B cell (primary cell): ENCODE measurements at regions not wholly inside any gene's neighbourhood (a gene's known extent, or its start where the extent isn't known, plus 50 kb on each side); places are given as distances from the start of the nearest gene placed in this dataset.

Experiments
- ATAC-seq: fragments of 200-7000 bp; cut with Tn5 transposase; one replicate; pipeline ENCODE4 v1.10.0; 2021; ENCODE audit warnings: low read depth, mild to moderate bottlenecking, moderate number of reproducible peaks, moderate library complexity
- CTCF ChIA-PET: fragments of 350-600 bp; sonication (Branson Sonifier 250); formaldehyde crosslinking; loops from one replicate; lab custom pipeline; 2021; ENCODE audit warnings: antibody characterized with exemption, inconsistent platforms; lab: Charles Lee
- POLR2A ChIA-PET: fragments of 350-600 bp; sonication (Branson Sonifier 250); formaldehyde crosslinking; loops from one replicate; lab custom pipeline; 2021; ENCODE audit warnings: antibody characterized with exemption; lab: Charles Lee
- DNase-seq: peaks from one replicate; pipeline ENCODE4 v3.0.0; 2013
- H2AFZ ChIP-seq: 2 replicates; pipeline ENCODE4 v1.6.1; 2012; ENCODE audit warnings: mild to moderate bottlenecking, low read depth, low read length; ENCODE audit not compliant: insufficient read depth, poor library complexity, severe bottlenecking
- H3K27ac ChIP-seq, 2 donors: 1 replicate in 1 of 2; 2 replicates in 1 of 2; pipeline ENCODE4 v1.5.1; 2012 to 2013; ENCODE audit warnings: low read length in 2 of 2, mild to moderate bottlenecking in 2 of 2, moderate library complexity in 1 of 2
- H3K27me3 ChIP-seq, 4 experiments: fragments of 200-600 bp in 1 of 4; sonication (generic) in 1 of 4; replicated peaks in 1 of 4; 1 replicate in 2 of 4; 2 replicates in 2 of 4; pipeline versions ENCODE4 v1.6.1 to v1.7.0; 2013 to 2016; ENCODE audit warnings: low read length in 3 of 4, mild to moderate bottlenecking in 2 of 4, mixed read lengths in 1 of 4, moderate library complexity in 1 of 4; ENCODE audit not compliant: insufficient read depth in 4 of 4, control insufficient read depth in 3 of 4; ENCODE audit errors: control extremely low read depth in 1 of 4
- H3K36me3 ChIP-seq, 2 experiments: replicated peaks in 1 of 2; 1 replicate in 1 of 2; 2 replicates in 1 of 2; pipeline versions ENCODE4 v1.6.1 to v1.7.1; 2013; ENCODE audit warnings: low read length in 1 of 2; ENCODE audit not compliant: insufficient read depth in 2 of 2, control insufficient read depth in 1 of 2; ENCODE audit errors: control extremely low read depth in 1 of 2, extremely low read depth in 1 of 2
- H3K4me1 ChIP-seq, 2 donors: fragments of 200-600 bp in 1 of 2; sonication (generic) in 1 of 2; 1 replicate in 1 of 2; 2 replicates in 1 of 2; pipeline versions ENCODE4 v1.5.1 to v1.6.1; 2013 to 2017; ENCODE audit warnings: low read length in 2 of 2; ENCODE audit not compliant: control insufficient read depth in 2 of 2, insufficient read depth in 2 of 2
- H3K4me2 ChIP-seq: replicated peaks from 2 replicates; pipeline ENCODE3; 2012; ENCODE audit warnings: mild to moderate bottlenecking, low read depth, low read length; ENCODE audit not compliant: poor library complexity, severe bottlenecking
- H3K4me3 ChIP-seq, 5 experiments: fragments of 200-600 bp in 1 of 5; sonication (generic) in 1 of 5; 1 replicate in 3 of 5; 2 replicates in 2 of 5; pipeline versions ENCODE4 v1.5.1 to v1.7.0; 2011 to 2016; ENCODE audit warnings: low read length in 4 of 5, mild to moderate bottlenecking in 4 of 5, low read depth in 2 of 5, control low read depth in 1 of 5, moderate library complexity in 1 of 5; ENCODE audit not compliant: insufficient read depth in 1 of 5; ENCODE audit errors: control extremely low read depth in 1 of 5, extremely low read depth in 1 of 5
- H3K79me2 ChIP-seq: fragments of 200-600 bp; sonication (generic); one replicate; pipeline ENCODE4 v1.6.0; 2016; ENCODE audit warnings: low read length; ENCODE audit not compliant: control insufficient read depth, insufficient read depth
- H3K9ac ChIP-seq: fragments of 200-600 bp; sonication (generic); 2 replicates; pipeline ENCODE4 v1.6.1; 2017; ENCODE audit warnings: mild to moderate bottlenecking, low read length, moderate library complexity
- H3K9me3 ChIP-seq, 3 donors: one replicate each; pipeline versions ENCODE4 v1.6.1 to v1.7.1; 2013; ENCODE audit warnings: low read length in 2 of 3; ENCODE audit not compliant: control insufficient read depth in 2 of 3, insufficient read depth in 1 of 3; ENCODE audit errors: control extremely low read depth in 1 of 3
- H4K20me1 ChIP-seq: 2 replicates; pipeline ENCODE4 v1.6.0; 2012; ENCODE audit warnings: mild to moderate bottlenecking, low read length; ENCODE audit not compliant: insufficient read depth, control insufficient read depth, poor library complexity, severe bottlenecking
- H3K27ac Mint-ChIP-seq: one replicate; pipeline ENCODE4 v1.8.0; 2021; ENCODE audit warnings: mixed read lengths
- H3K27me3 Mint-ChIP-seq: one replicate; pipeline ENCODE4 v1.8.0; 2021; ENCODE audit warnings: mixed read lengths
- H3K4me1 Mint-ChIP-seq: one replicate; pipeline ENCODE4 v1.8.0; 2021; ENCODE audit warnings: mixed read lengths
- H3K4me3 Mint-ChIP-seq: one replicate; pipeline ENCODE4 v1.8.0; 2021; ENCODE audit warnings: mixed read lengths
- H3K9me3 Mint-ChIP-seq: one replicate; pipeline ENCODE4 v1.8.0; 2022; ENCODE audit warnings: mixed read lengths; ENCODE audit not compliant: insufficient read depth
- CTCF ChIP-seq: fragments of 200-600 bp; IDR thresholded peaks from one replicate; pipeline ENCODE4 v1.8.0; 2022; ENCODE audit warnings: antibody characterized with exemption, mild to moderate bottlenecking
- EZH2 ChIP-seq: IDR thresholded peaks from 2 replicates; pipeline ENCODE4 v1.6.1; 2012; ENCODE audit warnings: borderline replicate concordance, low read depth, mild to moderate bottlenecking, moderate library complexity, low read length; ENCODE audit not compliant: insufficient read depth, poor library complexity, severe bottlenecking
- WGBS: methylation state at CpG from one replicate; pipeline ENCODE4 v1.1.5; 2013; ENCODE audit warnings: missing lambda C conversion rate; ENCODE audit not compliant: insufficient coverage; 5-methylcytosine and 5-hydroxymethylcytosine counted together
- intact Hi-C: fragments of 100-400 bp; cut with micrococcal nuclease; formaldehyde crosslinking; loops from one replicate; pipeline ENCODE4 v1.10.0; 2022

GRCh38 chr3:13192471-13193213 lies 119.4 kb upstream of the IQSEC1 start:
- peaks cover 47% of the 10 kb centered on the region for H3K27me3 Mint-ChIP-seq
- H3K27ac Mint-ChIP-seq: no peak overlapping the region
- WGBS: 83% methylated on average over 15 of the region's 16 CpGs

More at GRCh38 chr3:13192471-13193213, 119.4 kb upstream of the IQSEC1 start:
- Histone ChIP-seq H3K9ac (no peak overlapping the region), H3K4me2 (no peak overlapping the region), H3K27ac (no peak overlapping the region), H3K36me3 (no peaks in the 10 kb centered on the region), H3K79me2 (no peaks in the 10 kb centered on the region), H3K4me1 (peaks cover 19 to 22% of the 10 kb centered on the region in 2 donors), H3K4me3 (no peak overlapping the region), H2AFZ (no peak overlapping the region), H4K20me1 (no peaks in the 10 kb centered on the region), H3K27me3 (peaks cover 0 to 40% (median 7%) of the 10 kb centered on the region in 4 experiments), H3K9me3 (peaks cover 0 to 29% (median 4%) of the 10 kb centered on the region in 3 donors)
- H3K4me1 Mint-ChIP-seq: peaks cover 28% of the 10 kb centered on the region
- ATAC-seq: no peak
- POLR2A ChIA-PET: no interaction called here
- CTCF ChIA-PET: interaction anchor here (1.5 kb wide), 1 partner anchor 100 kb away, joined by 6 read pairs; no protein-coding TSS in a partner anchor
- TF ChIP-seq CTCF (peak; percentile 24), EZH2 (no peak)
- intact Hi-C loops: no loop called here
- peaks cover 3% of the 10 kb centered on the region for H3K9me3 Mint-ChIP-seq
- DNase-seq: no peak
- H3K4me3 Mint-ChIP-seq: no peak overlapping the region
